ENCODE measurements at regions not wholly inside any gene's neighbourhood (a gene's known extent, or its start where the extent isn't known, plus 50 kb on each side); places are given as distances from the start of the nearest gene placed in this dataset.

DNA sequence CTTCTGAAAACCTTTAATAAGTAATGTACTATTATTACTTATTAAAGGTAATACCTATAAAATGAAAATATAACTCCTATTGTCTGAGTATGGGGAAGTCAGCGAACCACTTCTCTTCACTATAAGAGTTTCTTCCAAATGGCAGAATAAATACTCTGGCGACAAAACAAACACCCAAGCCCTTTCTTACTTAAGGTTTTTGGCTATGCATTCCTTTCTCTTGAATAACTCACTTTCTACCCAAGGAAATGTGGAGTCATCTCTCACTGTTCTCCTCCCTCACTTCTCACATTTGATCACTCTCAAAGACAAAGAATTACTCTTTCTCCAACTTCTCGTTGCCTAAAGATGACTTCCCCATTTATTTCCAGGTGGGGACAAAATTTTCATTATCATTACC lies 816.8 kb upstream of the CRIM1 start:
- H3K9me2 ChIP-seq = 0 out of 2 replicates have a peak, but pooled peaks cover 4% of the 10 kb centered on the region
- H3K4me2 ChIP-seq = no peak overlapping the region
- 2% methylated on average over 3 of the region's 3 CpGs for WGBS (ENCODE audit: low lambda C conversion rate)
- H2AFZ ChIP-seq (ENCODE audit: low read depth) = no peak overlapping the region
- CTCF ChIA-PET = no interaction called here
- H4K20me1 ChIP-seq (ENCODE audit: insufficient read depth) = no peaks in the 10 kb centered on the region
- POLR2A ChIA-PET = no interaction called here
- no peak for DNase-seq
- no peaks in the 10 kb centered on the region for H3K36me3 ChIP-seq (replicated peaks in 1 of 2; ENCODE audit: control insufficient read depth in 1 of 2, insufficient read depth in 2 of 2, low read length in 1 of 2)
- H3F3A ChIP-seq (replicated peaks; ENCODE audit: insufficient read depth) = no peaks in the 10 kb centered on the region
- H3K9ac ChIP-seq = no peak overlapping the region
- no peaks in the 10 kb centered on the region for H3K27me3 ChIP-seq (ENCODE audit: insufficient read depth)
- no peak for TF ChIP-seq RCOR1 (IDR thresholded peaks at IDR 0.05; ENCODE audit: low read length)
- TF ChIP-seq NRF1 (IDR thresholded peaks at IDR 0.05; ENCODE audit: low read depth, low read length) = no peak
- TF ChIP-seq EP300 (IDR thresholded peaks at IDR 0.05; ENCODE audit: borderline replicate concordance in 1 of 2, low read depth in 1 of 2, low read length in 1 of 2) = no peak
- TF ChIP-seq, protein P1, sequence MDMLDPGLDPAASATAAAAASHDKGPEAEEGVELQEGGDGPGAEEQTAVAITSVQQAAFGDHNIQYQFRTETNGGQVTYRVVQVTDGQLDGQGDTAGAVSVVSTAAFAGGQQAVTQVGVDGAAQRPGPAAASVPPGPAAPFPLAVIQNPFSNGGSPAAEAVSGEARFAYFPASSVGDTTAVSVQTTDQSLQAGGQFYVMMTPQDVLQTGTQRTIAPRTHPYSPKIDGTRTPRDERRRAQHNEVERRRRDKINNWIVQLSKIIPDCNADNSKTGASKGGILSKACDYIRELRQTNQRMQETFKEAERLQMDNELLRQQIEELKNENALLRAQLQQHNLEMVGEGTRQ (IDR thresholded peaks at IDR 0.05; ENCODE audit: borderline replicate concordance, low read depth, low read length) = no peak
- no peak for TF ChIP-seq ELF1 (IDR thresholded peaks at IDR 0.05)
- no peak for TF ChIP-seq MEF2A (IDR thresholded peaks at IDR 0.05; ENCODE audit: borderline replicate concordance, low read depth)
- no peak for TF ChIP-seq GABPA (IDR thresholded peaks at IDR 0.05; ENCODE audit: low read depth)
- TF ChIP-seq NFIC (IDR thresholded peaks at IDR 0.05; ENCODE audit: borderline replicate concordance) = no peak
- TF ChIP-seq SMC3 (IDR thresholded peaks at IDR 0.05; ENCODE audit: low read depth, low read length) = no peak
- TF ChIP-seq, protein P2, sequence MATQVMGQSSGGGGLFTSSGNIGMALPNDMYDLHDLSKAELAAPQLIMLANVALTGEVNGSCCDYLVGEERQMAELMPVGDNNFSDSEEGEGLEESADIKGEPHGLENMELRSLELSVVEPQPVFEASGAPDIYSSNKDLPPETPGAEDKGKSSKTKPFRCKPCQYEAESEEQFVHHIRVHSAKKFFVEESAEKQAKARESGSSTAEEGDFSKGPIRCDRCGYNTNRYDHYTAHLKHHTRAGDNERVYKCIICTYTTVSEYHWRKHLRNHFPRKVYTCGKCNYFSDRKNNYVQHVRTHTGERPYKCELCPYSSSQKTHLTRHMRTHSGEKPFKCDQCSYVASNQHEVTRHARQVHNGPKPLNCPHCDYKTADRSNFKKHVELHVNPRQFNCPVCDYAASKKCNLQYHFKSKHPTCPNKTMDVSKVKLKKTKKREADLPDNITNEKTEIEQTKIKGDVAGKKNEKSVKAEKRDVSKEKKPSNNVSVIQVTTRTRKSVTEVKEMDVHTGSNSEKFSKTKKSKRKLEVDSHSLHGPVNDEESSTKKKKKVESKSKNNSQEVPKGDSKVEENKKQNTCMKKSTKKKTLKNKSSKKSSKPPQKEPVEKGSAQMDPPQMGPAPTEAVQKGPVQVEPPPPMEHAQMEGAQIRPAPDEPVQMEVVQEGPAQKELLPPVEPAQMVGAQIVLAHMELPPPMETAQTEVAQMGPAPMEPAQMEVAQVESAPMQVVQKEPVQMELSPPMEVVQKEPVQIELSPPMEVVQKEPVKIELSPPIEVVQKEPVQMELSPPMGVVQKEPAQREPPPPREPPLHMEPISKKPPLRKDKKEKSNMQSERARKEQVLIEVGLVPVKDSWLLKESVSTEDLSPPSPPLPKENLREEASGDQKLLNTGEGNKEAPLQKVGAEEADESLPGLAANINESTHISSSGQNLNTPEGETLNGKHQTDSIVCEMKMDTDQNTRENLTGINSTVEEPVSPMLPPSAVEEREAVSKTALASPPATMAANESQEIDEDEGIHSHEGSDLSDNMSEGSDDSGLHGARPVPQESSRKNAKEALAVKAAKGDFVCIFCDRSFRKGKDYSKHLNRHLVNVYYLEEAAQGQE (IDR thresholded peaks at IDR 0.05; ENCODE audit: low read depth, low read length) = no peak
- no peak for TF ChIP-seq TEAD4 (IDR thresholded peaks at IDR 0.05; ENCODE audit: borderline replicate concordance, insufficient read depth)
- TF ChIP-seq YY1 (IDR thresholded peaks at IDR 0.05; ENCODE audit: low read depth) = no peak
- TF ChIP-seq, protein P3, sequence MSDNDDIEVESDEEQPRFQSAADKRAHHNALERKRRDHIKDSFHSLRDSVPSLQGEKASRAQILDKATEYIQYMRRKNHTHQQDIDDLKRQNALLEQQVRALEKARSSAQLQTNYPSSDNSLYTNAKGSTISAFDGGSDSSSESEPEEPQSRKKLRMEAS (IDR thresholded peaks at IDR 0.05; ENCODE audit: low read depth) = no peak
- no peak for TF ChIP-seq GATA2 (CRISPR knock-in tag; IDR thresholded peaks at IDR 0.05)
- TF ChIP-seq, protein P4, sequence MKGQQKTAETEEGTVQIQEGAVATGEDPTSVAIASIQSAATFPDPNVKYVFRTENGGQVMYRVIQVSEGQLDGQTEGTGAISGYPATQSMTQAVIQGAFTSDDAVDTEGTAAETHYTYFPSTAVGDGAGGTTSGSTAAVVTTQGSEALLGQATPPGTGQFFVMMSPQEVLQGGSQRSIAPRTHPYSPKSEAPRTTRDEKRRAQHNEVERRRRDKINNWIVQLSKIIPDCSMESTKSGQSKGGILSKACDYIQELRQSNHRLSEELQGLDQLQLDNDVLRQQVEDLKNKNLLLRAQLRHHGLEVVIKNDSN (IDR thresholded peaks at IDR 0.05; ENCODE audit: borderline replicate concordance, low read depth) = no peak
- TF ChIP-seq SIN3A (IDR thresholded peaks at IDR 0.05; ENCODE audit: borderline replicate concordance, low read depth, low read length) = no peak
- no peak for TF ChIP-seq TCF12 (IDR thresholded peaks at IDR 0.05)
- TF ChIP-seq, protein P5, sequence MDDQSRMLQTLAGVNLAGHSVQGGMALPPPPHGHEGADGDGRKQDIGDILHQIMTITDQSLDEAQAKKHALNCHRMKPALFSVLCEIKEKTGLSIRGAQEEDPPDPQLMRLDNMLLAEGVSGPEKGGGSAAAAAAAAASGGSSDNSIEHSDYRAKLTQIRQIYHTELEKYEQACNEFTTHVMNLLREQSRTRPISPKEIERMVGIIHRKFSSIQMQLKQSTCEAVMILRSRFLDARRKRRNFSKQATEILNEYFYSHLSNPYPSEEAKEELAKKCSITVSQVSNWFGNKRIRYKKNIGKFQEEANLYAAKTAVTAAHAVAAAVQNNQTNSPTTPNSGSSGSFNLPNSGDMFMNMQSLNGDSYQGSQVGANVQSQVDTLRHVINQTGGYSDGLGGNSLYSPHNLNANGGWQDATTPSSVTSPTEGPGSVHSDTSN (IDR thresholded peaks at IDR 0.05) = no peak
- H3K27ac ChIP-seq (ENCODE audit: low read depth in 2 of 2, low read length in 1 of 2) = no peak overlapping the region
- H3K9me3 ChIP-seq = 0 out of 2 replicates have a peak, but pooled peaks cover 3% of the 10 kb centered on the region
- no peaks in the 10 kb centered on the region for H3K4me1 ChIP-seq (ENCODE audit: control insufficient read depth in 1 of 2, insufficient read depth in 2 of 2, low read depth in 1 of 2, low read length in 1 of 2)
- no peak overlapping the region for H3K4me3 ChIP-seq (ENCODE audit: low read depth in 2 of 2, low read length in 1 of 2)
- no peaks in the 10 kb centered on the region for H3K79me2 ChIP-seq (ENCODE audit: insufficient read depth)

Measured in SK-N-SH (cell line).